GM18511 (cell line): ENCODE measurements at regions not wholly inside any gene's neighbourhood (a gene's known extent, or its start where the extent isn't known, plus 50 kb on each side); places are given as distances from the start of the nearest gene placed in this dataset.

ENCODE experiments used
- ATAC-seq: cut with Tn5 transposase; IDR thresholded peaks from one replicate; pipeline ENCODE4 v1.9.1; 2021; ENCODE audit warnings: mild to moderate bottlenecking, moderate library complexity; ENCODE audit not compliant: unreplicated experiment

DNA sequence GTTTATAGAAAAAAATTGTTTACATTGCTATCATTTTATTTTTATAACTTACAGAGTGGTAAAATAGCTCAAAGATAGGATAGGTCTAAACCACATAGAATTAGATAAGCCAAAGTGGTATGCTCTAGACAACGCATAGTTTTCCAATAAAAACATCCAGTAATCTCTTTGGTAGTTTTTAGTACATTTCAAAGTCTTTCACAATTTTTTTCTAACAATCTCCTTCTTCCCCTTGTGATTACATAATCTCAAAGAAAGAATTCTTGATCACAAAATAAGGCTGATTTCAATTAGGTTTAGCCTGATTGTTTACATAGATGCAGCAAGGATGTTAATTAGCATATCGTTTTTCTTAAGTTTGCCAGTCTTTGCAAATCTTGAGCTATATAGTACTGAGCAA is 460.0 kb downstream of the FUT8 start:
- no peak for ATAC-seq

DNA sequence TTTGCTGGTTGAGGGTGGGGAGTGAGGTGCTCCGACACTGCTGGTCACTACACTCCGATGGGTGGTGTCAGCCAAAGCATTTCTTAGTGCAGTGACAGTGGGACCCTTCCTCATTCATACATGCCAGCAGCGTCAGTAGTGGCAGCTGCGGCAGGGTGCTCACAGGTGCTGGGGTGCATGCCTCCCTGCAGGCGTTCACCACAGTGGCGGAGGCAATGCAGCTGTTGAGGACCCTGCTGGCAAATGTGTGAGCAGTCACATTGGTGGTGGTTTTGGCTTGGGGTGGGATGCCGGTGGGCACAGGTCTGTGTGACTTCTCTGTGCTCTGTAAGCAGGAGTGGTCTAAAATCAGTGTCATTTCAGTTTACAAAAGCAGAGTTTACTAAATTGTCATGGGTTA is 464.6 kb downstream of the FUT8 start:
- ATAC-seq = no peak

DNA sequence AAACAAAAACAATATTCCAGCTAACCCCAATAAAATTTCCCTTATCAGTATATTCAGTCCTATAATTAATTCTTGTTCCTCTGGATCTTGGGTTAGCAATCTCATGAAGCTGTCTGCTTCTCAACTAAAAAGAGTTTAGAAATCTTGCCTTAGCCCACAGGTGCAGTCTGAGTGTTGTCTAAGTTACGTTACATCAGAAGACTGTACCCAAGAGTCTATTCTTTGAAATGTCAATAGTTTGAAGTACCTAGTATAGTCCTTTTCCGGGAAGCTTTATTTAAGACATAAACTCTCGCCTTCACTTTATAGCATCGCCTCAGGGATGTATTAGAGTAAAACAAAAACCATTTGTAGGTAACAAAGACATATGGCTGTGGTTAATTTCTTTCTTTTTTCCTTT is 465.1 kb downstream of the FUT8 start:
- no peak for ATAC-seq

DNA sequence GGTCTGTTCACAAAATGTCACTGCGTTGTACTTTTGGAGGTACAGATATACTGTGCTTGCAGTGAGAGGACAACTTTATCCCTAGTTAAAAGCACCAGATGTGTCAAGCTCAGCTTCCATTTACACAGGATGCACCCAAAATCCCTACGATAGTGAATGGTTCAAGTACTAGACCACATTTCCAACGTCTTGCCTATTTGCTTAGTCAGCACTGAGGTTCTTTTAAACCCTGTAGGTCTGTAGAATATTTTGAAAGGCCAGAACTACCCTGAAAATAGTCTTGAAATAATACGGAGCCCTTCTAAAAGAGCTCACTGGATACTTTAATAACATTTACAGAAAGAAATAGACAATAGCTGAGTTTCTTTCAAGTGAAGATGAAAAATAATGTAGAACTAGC is 466.1 kb downstream of the FUT8 start:
- ATAC-seq = no peak

DNA sequence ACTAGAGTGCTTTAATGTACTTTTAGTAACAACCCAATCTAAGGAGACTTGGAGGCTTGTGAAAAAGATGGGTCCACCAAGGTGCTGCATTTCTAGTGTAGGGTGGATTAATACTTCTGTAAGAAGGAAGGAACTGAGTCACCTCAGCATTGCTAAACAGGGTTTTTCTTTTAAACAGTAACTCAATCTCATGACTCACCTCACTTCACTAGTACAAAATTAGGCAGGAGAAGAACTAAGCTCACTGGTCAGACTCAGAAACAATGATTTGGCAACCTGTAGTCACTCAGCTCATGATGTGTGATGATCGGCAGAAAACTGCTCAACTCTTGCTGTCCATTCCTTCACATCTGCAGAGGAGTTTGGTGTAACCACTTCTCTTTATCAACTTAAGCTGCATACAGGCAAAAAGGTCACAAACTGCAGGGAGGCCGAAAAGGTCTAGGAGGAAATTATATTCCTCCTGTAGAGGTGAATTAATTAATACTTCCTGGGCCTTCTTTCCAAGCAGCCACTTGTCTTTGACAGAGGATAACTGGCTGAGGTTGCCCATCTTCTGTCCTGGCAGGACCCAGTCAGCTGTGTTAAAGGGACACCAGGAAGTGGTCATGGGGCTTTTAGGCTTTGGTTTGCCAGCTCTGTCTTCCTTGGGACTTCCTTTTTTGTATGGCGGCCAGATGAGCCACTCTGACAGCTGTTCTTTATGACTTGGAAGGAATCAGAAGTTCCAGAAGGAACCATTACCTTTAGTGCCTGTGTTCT is 466.9 kb downstream of the FUT8 start:
- no peak for ATAC-seq

DNA sequence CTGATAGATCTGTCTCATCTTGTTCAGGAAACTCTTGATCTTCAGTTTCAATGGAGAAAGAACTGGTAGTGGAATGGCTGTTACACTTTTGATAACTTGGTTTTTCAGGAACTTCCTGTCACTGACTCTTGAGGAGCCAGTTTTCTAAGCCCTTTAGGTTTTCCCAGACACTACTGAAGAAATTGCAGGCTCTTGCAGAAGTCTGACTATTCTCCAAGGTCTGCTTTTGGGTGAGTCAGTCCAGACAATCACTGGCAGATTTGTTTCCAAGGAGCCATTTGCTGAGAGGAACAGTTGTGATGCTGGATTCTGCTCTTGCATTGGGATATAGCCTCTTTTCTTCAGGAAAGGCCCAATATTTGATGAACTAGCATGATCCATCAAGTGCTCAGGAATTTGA is 468.0 kb downstream of the FUT8 start:
- no peak for ATAC-seq

DNA sequence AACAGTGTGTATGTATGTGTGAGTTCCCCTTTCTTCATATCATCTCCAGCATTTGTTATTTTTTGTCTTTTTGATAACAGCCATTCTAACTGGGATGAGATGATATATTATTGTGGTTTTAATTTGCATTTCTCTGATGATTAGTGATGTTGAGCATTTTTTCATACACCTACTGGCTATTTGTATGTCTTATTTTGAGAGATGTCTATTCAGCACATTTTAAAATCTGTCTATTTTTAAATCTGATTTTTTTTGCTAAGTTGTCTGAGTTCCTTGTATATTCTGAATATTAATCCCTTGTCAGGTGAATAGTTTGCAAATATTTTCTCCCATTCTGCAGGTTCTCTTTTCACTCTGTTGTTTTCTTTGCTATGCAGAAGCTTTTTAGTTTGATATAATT is 469.1 kb downstream of the FUT8 start:
- ATAC-seq = no peak

DNA sequence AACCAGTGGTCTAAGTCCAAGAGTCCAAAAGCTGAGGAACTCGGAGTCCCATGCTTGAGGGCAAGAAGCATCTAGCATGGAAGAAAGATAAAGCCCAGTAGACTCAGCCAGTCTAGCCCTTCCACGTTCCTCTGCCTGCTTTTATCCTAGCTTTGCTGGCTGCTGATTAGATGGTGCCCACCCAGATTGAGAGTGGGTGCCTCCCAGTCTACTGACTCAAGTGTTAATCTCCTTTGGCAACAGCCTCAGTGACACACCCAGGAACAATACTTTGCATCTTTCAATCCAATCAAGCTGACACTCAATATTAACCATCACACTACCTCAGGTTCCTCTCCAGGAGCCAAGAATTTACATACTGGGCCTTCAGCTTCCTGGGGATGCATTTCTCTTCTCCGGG is 476.1 kb downstream of the FUT8 start:
- ATAC-seq = no peak

DNA sequence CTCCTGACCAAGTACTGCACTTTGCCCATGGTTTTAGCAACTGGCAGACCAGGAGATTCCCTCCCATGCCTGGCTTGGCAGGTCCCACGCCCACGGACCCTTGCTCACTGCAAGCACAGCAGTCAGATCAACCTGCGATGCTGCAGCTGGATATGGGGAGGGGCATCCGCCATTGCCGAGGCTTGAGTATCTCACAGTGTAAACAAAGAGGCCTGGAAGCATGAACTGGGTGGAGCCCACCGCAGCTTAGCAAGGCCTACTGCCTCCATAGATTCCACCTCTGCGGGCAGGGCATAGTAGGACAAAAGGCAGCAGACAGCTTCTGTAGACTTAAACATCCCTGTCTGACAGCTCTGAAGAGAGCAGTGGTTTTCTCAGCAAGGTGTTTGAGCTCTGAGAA is 479.8 kb downstream of the FUT8 start:
- no peak for ATAC-seq

DNA sequence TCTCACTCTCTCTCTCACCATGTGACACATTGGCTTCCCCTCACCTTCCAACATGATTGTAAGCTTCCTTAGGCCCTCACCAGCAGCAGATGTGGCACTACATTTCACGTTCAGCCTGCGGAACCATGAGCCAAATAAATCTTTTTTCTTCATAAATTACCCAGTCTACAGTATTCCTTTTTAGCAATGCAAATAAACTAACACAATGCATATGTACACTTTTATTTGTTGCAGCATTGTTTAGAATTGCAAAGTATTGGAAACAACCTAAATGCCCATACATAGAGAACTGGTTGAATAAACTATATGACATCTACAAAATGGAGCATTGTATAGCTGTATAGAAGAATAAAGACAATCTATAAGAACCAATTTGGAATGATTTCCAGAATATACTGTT is 487.6 kb downstream of the FUT8 start:
- ATAC-seq = no peak

DNA sequence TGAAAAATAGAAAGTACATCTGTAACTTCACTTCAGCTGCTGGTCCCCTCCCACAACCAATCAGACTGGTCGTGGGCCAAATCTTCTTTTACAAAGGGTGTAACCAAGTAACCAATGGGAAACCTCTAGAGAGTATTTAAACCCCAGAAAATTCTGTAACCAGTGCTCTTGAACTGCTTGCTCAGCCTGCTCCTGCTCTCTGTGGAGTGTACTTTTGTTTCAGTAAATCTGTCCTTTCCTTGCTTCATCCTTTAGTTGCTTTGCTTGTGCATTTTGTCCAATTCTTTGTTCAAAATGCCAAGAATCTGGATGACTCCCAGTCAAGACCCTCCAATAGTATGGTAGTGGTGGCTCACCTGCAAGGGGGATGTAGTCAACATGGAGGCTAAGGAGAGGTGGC is 489.1 kb downstream of the FUT8 start:
- ATAC-seq = no peak

DNA sequence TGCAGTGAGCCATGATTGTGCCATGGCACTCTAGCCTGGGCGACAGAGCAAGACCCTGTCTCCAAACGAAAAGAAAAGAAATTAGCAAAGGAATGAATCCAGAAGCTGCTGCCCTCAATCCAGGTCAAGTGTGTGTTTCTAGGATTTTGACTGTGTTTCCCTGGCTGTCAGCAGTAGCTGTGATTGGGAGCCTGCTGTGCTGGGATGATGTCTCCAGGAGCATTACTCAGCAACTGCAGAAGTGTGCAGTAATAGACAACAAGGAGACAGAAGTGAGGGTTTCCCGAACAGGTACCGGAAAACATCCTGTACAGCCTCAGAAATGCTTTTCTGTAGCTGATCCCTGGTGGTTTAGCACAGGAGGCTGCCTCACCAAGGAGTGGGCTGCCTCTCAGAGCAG is 492.5 kb downstream of the FUT8 start:
- no peak for ATAC-seq

DNA sequence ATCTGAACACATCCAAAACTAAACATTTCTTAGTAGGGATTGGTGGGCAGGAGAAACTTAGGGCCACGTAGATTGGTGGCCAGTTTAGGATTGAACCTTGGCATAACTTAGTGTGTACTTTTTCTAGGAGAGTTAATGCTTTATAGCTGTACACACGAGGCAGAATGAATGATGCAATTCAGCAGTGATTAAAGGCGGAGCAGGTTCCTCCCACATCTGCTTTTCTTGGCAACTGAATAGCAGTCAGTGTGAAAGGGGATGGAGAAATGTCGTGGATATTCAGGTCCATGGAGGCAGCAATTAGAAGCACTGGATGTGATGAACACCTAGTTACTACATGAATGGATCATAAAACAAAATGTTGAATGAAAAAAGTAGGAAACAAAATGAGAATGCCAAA is 493.8 kb downstream of the FUT8 start:
- ATAC-seq = no peak

DNA sequence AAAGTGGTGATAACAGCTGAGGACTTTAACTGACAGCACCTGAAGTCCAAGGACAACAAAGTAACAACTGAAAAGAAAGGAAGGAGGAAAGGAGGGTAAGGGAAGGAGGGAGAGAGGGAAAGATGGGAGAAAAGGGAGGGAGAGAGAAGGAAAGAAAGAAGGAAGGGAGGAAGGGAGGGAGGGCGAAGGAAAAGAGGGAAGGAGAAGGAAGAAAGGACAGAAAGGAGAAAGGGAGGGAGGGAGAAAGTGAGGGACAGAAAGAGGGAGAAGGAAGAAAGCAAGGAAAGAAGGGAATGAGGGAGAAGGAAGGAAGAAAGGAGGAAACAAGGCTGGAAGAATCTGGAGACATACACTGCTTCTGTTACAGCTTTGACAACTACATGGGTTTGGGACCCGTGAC is 494.4 kb downstream of the FUT8 start:
- no peak for ATAC-seq

DNA sequence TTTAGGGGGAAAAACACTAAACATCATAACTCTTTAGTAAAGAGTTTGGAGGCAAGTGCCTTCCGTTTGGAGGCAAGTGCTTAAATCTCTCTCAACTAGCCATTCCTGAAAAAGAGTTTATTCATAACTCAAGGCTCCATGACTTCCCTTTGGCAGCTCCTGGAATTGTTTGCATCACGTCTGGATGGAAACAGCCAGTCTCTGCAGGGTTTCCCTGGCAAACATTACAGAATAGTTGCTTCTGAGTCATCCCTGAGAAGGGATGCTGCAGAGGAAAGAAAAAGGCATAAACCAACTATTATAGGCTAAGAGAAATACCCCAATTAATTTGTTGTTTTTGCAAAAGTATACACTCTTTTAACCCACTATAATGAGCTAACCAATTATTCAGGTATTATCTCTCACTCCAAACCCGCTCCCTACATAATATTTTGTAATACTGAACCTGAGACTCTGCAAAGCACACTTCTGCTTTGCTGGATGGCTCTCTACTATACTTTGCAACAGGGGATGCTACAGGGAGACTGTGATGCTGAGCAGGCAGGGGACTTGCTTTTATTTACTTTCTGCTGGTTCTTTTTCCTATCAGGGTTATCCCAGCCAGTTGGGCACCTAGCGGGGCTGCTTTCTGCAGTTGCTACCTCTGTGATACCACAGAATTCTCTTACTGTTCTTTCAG is 497.7 kb downstream of the FUT8 start:
- no peak for ATAC-seq

DNA sequence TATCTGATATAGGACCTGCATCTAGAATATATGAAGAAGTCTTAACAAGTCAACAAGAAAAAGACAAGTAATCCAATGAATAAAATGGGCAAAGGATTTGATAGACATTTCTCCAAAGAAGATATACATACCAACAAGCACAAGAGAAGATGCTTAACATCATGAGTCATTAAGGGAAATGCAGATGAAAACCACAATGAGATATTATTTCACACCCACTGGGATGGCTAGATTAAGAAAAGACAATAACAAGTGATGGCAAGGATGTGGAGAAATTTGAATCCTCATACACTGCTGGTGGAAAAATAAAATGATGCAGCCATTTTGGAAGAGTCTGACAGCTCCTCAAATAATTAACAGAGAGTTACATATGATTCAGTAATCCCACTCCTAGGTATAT is 502.6 kb downstream of the FUT8 start:
- ATAC-seq = no peak

DNA sequence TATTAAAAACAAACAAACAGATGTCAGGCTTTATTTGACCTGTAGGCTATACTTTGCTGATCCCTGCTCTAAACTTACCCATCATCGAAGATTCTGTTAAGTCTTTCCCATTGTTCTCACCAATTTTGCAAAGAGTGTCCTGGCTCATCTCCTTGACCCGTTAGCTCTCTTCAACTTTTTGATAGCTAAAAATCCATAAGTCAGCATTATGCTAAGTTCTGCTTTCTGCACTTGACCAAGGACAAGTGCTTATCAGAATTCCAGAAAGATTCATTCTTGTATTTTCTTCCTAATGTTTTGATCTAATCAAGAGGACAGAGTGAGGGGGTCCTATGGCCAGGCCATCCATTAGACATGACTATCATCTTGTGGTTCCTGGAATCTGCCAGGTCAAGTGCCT is 503.5 kb downstream of the FUT8 start:
- no peak for ATAC-seq

DNA sequence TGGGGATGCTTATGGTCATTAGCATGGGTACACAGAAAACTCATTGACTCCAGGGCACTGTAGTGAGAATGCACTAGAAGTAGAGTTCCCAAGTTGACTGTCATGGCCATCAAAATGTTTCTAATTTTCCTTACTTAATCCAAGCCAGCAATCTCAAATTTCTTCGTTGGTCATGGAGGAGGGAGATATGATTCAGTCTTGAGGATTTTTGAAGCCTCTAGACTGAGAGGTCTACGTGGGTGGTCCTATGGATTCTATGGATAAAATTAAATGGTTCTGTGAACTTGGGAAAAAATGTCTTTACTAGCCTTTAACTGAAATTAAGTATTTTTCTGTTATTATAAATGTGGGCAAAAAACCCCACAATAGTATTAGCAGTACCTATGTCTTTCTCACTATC is 508.5 kb downstream of the FUT8 start:
- no peak for ATAC-seq

DNA sequence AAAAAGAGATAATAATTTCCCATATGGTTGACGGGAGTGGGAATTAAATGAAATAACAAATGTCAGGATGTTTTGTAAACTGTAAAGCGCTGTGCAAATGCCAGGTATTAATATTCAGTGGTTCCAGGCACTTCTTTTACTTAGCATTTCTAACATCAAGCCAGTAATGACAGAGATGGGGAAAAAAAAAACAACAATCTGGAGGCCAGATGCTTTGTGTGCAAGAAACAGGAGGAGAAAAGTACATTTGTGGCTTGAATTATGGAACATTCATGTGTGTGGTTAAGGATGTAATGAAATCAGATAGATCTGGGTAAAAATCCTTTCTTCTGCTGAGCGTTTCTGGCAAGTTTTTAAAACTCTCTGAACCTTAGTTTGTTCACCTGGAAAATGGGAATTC is 509.6 kb downstream of the FUT8 start:
- no peak for ATAC-seq

DNA sequence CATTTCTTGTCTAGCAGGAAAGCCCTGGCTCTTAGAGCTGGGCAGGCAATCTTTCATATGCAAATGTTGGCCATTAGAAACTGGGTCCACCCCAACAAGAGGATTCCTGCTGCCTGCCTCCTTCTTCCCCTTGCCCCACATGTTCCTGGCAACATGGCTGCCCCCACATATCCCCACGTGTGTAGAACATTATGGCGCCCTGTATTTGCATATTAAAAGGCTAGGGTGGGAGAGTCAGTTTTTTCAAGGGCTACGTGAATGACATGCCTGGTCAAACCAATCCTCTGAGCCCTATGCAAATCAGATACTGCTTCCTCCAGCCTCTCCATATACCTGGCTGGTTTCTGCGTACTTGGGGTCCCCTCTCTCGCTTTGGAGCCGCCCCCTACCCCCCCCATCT is 514.0 kb downstream of the FUT8 start:
- ATAC-seq = no peak

DNA sequence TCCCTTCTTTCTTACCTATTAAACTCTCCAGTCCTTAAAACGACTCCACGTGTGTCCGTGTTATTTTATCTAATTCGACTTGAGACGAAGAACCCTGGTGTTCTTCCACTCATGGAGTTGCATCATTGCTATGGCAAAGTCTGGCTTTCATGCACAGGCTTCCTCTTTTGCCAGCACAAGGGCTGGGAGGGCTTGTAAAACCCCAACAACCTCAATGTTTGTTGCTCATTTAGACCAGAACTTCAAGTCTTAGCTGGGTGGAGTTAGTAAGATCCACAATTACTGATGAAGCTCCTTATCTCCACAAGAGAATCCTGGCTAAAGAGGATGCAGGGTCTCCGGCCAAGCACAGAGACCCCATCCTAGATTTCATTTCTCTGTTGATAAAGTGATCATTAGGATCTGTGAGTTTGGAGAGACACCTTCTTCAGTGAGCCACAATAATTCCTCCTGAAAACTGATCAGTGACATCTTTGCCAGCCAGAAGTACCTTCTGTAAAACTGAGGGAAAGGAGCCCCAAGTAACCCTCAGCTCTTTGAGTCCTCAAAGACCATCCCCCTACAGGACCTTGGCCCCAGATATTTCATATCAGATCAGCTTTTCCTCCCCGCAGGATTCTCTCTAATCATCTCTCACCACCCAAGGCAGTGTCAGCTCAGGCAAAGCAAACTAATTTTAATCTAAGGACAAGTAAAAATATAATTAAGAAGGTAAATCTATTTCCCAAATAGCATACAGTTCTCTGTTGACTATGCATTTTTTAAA is 514.6 kb downstream of the FUT8 start:
- no peak for ATAC-seq

DNA sequence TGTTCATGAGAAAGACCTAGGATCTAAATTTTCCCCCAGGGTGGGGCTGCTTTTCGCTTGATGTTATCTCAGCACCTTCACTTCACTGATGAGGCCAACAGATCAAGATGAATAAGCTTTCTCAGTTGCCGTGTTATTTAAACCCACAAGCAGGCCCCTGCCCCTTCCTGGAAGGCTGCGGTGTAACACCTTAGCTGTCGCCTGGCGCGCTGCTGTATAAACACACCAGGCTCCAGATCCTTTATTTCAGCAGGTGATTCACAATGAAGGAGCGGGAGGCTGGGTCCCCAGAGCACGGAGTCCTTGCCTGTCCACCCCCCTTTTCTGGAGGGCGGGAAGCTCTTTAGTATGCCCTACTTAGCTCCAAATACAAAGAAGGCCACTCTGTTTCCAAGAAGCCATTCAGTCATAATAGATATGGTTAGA is 515.4 kb downstream of the FUT8 start:
- ATAC-seq = no peak
